ENCODE measurements at regions not wholly inside any gene's neighbourhood (a gene's known extent, or its start where the extent isn't known, plus 50 kb on each side); places are given as distances from the start of the nearest gene placed in this dataset.
"Not testable (repeated sequence)": the region's sequence is repeated elsewhere in the genome, so short reads cannot be mapped to it uniquely, and the experiment has no call there.

DNA sequence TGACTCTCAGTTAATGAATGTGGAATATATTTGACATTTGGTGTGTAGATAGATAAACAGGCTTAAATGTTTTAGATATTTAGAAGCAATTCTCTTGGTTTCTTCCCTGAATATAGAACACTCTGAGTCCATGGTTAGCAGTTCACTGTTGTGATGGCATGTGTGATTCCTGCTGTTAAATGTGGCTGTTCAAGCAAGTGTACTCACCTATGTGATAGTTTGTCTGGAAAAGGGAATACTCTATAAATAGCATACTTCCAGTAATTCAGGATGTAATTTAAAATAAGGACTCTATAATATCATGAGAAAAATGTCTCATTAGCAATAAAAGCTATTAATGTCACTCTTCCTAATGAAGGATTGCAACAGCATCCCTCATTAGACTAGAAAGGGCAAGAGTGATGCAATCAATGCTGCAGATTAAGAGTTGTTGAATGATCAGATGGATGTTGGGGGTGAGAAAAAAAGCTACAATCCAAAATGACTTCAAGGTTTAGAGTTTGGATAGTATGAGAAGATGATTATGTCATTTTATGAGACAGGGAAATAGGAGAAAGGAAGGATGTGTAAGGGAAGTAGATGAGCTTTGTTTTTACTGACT lies 201.8 kb upstream of the WDFY3 start:
- no peak for DNase-seq

DNA sequence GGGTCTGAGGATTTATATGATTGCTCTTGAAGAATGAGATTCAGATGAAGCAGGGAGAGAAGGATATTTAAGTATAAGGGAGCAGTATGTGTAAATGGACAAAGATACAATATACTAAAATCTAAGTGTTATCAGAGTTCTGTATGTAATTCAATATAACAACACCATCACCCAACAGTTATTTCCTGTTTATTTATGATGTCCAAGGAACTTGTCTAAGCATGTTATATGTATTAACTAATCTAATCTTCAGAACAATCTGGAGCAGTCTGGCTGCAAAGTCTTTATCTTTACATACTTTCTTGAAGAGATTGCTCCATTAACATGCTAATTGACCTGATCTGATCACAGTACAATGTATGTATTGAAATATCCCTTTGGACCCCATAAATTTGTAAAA lies 203.8 kb upstream of the WDFY3 start:
- DNase-seq: no peak

DNA sequence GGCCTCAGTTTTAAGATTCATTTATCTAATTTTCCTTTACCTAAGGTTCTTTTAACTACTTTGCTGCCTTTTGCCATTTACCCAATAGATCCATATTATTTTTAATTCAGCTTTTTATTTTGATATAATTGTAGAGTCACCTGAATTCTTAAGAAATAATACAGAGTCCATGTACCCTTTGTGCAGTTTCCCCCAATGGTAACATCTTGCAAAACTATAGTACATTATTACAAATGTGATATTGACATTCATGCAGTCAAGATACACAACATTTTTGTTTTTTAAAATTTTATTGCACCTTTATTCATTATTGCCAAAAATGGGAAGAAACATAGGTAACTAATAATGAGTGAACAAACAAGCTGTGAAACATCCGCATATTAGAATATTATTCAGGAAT lies 208.7 kb upstream of the WDFY3 start:
- no peak for DNase-seq

DNA sequence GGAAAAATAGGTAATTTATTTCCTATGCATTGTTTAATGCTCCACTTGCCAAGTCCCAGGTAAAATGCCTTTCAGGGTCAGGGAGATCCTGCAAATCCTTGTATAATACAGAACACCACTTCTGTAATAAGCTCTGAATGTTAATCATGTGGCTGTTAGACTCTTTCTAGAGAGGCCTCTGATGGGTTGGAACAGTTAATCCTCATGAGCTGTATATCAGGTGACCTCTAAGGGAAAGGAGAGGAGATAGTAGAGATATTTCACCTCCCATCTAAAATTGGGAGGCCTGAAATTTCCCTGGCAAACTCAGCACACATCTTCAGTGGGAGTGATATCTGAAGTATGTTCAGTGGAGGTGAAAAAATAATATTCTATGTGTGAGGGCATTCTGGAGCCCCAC lies 210.6 kb upstream of the WDFY3 start:
- DNase-seq: no peak

DNA sequence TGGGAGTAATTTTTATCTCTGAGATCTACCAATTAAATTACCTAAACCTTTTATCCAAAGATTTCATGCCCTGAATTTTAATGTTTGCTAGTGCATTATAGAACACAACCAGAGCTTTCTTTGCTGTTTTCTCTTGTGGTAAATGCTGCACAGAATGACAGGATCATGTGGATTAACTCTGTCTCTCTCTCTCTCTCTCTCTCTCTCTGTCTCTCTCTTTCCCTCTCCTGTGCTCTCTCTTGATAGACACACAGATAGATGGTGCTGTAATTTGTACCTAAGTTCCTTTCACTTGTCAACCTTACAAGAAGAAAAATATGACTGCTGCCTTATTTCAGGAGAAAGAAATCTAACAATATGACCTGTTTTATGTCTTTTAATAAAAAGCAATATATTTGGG lies 211.2 kb upstream of the WDFY3 start:
- DNase-seq: no peak

DNA sequence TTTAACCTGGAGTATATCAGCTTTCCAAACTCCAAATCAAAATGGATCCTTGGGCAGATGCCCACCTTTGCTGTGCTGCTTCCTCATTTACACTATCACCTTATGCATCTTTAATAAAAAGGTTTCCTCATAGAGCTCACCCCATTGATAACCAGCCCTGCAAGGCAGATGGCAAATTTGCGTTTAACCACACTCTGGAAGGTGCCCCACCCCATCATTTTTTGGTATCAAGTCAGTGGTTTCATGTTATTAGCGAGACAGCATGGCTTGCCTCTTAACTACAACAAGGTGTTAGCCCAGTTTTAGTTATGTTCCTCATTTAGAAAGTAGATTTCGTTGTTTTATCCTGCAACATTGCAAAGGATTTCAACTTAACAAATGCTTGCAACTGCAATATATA lies 214.0 kb upstream of the WDFY3 start:
- no peak for DNase-seq

DNA sequence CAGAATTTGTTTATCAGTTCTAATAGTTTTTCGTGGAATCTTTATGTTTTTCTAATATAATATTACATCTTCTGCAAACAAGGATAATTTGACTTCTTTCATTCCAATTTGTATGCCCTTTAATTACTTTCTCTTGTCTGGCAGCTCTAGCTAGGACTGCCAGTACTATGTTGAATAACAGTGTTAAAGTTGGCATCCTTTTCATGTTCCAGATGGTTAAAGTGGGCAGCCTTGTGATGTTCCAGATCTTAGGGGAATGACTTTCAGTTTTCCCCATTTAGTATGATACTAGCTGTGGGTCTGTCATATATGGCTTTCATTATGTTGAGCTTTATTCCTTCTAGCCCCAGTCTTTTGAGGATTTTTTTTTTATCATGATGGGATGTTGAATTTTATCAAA lies 220.6 kb upstream of the WDFY3 start:
- DNase-seq: no peak

DNA sequence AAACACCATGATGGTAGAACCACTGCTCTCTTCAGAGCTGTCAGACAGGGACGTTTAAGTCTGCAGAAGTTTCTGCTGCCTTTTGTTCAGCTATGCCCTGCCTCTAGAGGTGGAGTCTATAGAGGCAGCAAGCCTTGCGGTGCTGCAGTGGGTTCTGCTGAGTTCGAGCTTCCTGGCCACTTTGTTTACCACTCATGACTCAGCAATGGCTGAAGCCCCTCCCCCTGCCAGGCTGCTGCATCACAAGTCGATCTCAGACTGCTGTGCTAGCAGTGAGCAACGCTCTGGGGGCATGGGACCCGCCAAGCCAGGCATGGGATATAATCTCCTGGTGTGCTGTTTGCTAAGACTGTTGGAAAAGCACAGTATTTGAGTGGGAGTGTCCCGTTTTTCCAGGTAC lies 229.5 kb upstream of the WDFY3 start:
- not testable (repeated sequence) for DNase-seq

DNA sequence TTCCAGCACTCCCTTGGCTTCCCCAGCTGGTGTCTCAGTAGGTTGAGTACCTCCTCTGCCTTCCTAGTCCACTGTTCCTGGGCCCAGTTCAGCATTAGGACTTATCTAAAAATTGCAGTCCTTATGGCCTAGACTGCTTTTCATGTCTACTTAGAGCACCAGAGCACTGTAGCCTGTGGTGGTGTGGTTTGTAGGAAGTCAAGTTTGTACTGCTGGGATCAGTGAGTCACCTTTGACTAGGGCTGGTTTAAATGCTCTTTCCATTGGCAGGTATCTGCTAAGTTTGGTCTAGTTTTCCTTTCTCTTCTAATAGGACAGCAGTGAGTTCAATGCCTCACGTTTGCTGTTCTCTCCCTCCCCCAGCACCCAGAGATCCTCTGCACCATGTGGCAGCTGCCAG lies 233.6 kb upstream of the WDFY3 start:
- DNase-seq: no peak

DNA sequence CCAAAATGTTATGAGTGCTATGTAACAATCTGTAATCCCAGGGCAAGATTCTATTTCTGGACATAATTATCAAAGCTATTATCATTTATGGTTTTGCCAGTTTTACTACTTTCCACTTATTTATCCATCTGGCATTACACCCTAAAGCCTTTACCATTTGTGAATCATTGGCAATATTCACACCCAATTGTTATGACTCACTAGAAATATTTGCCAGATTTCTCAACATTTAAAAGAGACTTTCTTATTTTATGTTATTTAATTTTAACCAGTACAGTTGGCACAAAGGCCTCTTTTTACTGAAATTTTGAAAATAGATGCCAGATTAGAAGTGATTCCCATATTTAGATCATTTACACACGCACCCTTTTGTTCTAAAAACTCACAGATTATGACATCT lies 242.7 kb upstream of the WDFY3 start:
- DNase-seq: no peak

DNA sequence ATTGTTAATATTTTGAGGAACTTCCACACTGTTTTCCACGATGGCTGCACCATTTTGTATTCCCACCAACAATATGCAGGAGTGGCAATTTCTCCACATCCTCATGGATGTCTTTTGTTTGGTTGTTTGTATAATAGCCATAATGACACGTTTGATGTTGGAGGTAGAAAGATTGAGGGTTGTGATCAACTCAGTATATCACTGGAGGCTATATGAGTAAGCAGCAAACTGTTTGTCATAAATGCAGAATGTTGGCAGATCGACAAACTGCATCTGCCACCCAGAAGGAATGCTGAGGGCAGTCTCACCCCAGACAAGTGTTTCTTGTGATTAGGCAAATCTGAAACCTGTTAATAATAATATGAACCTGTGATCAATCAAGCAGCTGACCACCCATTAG lies 243.9 kb upstream of the WDFY3 start:
- no peak for DNase-seq

DNA sequence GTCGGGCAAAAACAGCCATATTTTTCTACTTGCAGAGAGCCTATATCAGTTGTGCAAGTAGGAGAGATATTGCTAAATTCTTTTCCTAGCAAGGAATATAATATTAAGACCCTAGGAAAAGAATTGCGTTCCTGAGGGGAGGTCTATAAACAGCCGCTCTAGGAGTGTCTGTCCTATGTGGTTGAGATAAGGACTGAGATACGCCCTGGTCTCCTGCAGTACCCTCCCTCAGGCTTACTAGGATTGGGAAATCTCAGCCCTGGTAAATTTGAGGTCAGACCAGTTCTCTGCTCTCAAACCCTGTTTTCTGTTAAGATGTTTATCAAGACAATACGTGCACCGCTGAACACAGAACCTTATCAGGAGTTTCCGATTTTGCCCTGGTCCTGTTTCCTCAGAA lies 250.1 kb upstream of the WDFY3 start:
- not testable (repeated sequence) for DNase-seq

DNA sequence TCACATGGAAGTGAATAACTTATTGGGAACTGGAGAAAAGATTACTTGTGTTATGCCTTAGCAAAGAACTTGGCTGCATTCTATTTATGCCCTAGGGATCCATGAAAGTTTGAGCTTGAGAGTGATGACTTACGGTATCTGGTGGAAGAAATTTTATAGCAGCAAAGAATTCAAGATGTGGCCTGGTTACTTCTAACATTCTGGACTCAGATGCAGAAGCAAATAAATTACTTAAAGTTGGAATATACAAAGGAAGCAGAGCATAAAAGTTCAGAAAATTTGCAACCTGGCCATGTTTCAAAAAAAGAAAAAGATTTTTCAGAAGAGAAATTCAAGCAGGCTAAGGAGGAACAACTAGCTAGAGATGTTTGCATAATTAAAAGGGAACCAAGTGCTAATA lies 252.3 kb upstream of the WDFY3 start:
- DNase-seq: no peak

DNA sequence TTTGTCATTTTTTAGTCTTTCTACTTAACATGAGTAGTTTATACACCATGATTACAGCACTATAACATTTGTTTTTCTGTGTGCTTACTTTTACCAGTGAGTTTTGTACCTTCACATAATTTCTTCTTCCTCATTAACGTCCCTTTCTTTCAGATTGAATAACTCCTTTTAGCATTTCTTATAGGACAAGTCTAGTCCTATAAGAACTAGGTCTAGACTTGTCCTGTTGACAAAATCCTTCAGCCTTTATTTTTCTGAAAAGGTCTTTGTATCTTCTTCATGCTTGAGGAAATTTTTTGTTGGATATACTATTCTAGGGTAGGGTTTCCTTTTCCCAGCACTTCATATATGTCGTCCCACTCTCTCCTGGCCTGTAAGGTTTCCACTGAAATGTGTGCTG lies 253.3 kb upstream of the ARHGAP24 start:
- DNase-seq: no peak

DNA sequence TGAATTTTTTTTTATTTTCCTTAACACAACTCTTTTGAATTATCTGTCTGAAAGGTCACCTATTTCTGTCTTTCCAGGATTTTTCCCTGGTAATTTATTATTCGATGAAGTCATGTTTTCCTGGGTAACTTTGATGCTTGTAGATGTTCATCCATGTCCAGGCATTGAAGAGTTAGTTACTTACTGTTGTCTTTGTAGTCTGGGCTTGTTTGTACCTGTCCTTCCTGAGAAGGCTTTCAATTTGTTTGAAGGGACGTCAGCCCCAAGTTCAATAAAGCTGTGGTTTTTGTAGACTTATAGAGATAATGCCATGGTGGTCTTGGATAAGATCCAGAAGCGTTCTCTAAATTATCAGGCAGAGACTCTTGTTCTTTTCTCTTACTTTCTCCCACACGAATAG lies 252.4 kb upstream of the ARHGAP24 start:
- DNase-seq: no peak

DNA sequence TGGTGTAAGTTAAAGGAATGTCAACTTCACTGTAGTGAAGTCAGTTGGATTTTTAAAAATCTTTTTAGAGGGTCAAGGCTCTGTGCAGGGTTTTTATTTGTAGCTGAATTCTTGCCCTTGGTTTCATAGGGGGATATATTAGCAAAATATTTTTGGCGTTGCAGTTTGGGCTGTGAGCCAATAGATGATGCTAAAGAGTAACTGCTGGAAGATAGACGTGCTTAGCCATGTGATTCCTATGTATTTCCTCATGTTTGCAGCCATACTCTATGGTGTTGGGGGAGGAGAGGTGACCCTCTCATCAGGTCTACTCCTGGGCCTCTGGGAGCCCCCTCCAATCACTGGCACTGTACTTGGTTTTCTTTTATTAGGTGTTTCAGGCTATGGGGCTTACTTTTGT lies 246.7 kb upstream of the ARHGAP24 start:
- no peak for DNase-seq

DNA sequence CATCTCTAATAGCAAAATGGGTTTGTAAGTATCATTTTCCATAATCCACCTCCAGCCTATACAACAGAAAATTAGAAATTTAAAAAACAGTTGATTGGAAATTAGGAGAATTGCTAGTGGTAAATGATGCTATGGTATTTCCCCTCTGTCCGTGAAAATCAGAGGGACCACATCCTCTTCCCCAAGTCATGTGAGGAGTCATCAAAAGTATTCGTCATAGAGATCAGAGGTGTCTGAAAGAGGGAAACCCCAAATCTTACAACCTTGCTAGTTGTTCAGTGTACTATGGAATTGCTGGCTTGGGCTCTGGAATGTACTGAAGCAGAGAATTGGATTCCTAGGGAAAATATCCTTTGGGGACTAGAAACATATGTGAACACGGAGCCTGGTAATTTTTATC lies 241.4 kb upstream of the ARHGAP24 start:
- no peak for DNase-seq

DNA sequence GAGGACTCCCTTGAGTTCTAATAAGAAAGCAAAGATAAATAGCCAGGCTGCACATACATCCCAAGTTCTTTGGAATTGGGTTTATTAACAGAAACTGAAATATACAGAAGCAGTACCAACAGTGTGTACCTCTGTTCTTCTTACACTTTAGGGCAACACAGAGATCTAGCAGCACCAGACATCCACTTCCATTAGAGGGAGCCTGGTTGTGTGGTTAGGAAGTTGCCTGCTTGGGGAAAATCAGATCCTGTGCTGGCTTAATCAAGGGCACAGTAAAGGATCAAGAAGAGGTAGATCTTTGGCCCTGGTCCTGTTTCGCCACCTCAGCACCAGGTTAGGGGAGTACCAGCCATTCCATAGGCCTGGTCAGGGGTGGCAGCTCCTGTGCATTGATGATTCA lies 231.1 kb upstream of the ARHGAP24 start:
- DNase-seq: no peak

DNA sequence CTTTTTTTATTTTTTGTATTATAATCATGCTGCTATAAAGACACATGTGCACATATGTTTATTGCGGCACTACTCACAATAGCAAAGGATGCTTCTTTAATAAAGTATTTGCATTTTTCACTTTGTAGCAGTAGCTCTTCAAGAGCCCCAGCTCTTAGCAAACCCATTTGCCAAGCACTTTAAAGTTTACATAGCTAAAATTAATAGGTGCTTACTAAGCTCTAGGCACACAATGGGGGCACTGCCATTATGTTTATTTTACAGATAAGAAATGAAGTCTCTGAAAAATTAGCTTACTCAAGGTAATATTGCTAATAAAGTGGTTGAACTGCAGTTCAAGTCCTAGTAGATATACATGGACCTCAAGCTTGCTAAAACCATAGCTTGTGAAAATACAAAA lies 230.3 kb upstream of the ARHGAP24 start:
- DNase-seq: no peak

DNA sequence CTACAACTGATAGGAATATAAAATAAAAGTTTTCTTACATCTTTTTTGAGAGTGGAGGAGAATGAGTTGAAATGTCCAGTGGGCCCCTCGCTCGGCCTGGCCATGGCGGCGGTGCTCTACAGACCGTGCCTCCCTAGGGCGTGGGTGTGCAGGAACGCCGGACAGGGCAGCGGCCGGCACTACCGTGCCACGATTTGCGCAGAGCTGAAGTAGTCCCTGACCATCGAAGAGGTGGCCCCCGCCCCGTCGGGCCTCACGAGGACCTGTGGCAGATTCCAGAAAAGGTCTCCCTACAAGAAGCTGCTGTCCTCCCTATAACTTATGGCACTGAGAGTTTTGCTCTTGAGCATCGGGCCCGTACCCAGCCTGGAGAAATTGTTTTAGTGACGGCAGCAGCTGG lies 228.9 kb upstream of the ARHGAP24 start:
- no peak for DNase-seq

DNA sequence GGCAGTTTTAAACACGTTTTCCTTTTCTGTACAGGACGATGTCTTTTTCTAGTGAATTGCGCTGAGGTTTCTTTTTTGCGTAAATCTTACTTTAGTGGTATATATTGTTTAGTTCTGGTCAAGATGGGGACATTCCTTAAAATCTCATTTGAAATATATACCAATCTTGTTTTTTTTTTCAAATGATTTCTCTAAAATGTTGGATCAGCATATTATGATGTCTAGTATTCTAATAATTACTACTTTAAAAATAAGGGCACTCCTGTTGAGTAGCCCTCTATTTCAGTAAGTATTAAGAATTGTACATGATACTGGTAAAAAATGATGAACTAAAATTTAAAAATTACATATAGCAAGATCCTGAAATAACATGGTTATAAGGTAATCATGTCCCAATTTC lies 224.1 kb upstream of the ARHGAP24 start:
- DNase-seq: no peak

DNA sequence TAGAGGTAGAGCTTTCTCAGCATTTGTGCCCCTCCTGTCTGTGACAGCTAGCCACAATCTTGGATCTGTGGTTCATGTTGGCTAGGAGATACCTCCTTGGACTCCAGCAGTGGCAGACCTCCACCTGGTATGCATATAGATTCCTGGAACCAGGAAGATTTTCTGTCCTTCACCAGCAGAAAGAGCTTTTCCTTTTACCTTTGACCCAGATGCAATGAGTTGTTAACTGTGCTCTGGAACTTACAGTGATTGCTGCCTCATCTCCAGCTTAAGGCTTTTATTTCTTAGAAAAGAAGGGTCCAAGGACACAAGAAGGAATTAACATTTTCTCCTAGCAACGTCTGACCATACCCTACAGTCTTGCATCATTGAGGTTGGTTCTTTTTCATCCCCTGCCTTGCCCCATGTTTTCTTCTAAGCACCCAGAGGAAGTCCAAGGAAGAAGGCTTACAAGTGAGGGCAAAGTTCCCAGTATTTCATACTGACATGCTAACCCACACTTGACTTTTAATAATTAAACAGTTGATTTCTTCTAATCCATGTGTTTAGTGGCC lies 217.1 kb upstream of the ARHGAP24 start:
- DNase-seq: no peak

DNA sequence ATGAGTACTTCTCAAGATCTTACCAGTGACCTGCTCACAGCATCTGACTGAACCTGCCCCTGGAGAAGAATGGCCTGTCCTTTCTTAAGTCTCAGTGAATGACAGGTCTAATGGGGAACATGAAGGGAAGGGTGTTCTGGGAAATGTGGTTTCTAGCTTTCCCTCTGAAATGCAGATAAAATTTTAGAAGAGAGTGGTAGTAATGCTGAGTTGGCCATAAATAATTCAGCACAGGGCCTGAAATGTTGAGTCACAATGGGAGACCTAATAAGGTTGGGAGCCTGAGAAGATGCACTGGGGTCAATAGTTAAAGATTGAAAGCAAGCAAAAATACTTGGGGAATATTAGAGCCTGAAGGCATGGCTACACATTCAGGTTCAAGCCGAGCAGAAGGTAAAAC lies 214.9 kb upstream of the ARHGAP24 start:
- no peak for DNase-seq

DNA sequence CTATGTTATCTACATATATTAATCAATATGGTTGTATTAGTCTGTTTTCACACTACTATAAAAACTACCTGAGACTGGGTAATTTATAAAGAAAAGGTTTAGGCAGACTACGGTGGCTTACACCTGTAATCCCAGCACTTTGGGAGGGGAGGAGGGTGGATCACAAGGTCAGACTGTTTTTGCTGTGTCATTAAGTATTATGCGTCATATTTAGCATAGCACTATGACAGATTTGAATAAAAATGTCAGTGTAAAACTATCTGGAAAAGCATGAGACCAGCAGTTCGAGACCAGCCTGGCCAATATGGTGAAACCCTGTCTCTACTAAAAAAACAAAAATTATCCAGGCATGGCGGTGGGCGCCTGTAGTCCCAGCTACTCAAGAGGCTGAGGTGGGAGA lies 209.7 kb upstream of the ARHGAP24 start:
- DNase-seq: no peak

DNA sequence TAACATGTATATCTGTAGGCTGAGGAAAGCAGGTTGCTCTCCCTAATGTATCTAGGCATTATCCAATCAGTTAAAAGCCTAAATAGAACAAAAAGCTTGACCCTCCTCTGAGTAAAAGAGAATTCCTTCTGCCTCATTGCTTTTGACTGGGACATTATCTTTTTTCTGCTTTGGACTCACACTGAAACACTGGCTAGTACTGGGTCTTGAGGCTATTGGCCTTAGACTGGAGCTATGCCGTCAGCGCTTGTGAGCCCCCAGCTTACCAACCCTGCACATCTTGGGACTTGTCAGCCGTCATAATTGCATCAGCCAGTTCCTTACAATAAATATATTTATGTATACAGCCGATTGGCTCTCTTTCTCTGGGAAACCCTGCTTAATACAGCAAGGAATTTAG lies 206.8 kb upstream of the ARHGAP24 start:
- no peak for DNase-seq

DNA sequence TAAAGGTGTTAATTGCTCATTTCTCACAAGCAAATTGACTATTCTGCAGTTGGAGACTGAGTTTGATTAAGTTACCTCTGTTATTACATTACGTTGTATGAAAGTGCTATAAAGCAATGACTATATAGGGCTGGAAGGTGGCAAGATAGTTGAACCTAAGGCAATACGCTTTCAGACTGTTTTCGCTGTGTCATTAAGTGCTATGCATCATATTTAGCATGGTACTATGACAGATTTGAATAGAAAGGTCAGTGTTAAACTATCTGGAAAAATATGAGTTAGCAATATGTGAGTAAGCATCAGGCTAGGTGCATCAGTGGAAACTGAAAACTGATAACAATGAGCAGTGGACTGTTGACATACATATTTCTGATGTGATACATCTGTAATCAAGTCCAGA lies 206.0 kb upstream of the ARHGAP24 start:
- DNase-seq: no peak
